Naive B cell (primary cell): ENCODE measurements at regions not wholly inside any gene's neighbourhood (a gene's known extent, or its start where the extent isn't known, plus 50 kb on each side); places are given as distances from the start of the nearest gene placed in this dataset.

Source experiments
- ATAC-seq, 2 donors: fragments of 150-1000 bp; cut with Tn5 transposase; 2 replicates each; pipeline ENCODE4 v1.10.0; 2021; ENCODE audit warnings: low read depth in 2 of 2, mild to moderate bottlenecking in 2 of 2, moderate library complexity in 2 of 2
- DNase-seq: peaks from one replicate; pipeline ENCODE4 v3.0.0; 2022
- H3K27ac Mint-ChIP-seq, 6 donors: one replicate each; pipeline ENCODE4 v1.8.0; 2020 to 2022; ENCODE audit warnings: mild to moderate bottlenecking in 6 of 6, mixed read lengths in 6 of 6, moderate library complexity in 5 of 6, inconsistent platforms in 2 of 6
- H3K27me3 Mint-ChIP-seq, 3 donors: one replicate each; pipeline ENCODE4 v1.8.0; 2021 to 2022; ENCODE audit warnings: mixed read lengths in 3 of 3, mild to moderate bottlenecking in 1 of 3
- H3K36me3 Mint-ChIP-seq, 2 donors: one replicate each; pipeline ENCODE4 v1.8.0; 2020 to 2022; ENCODE audit warnings: mixed read lengths in 2 of 2, inconsistent platforms in 1 of 2, mild to moderate bottlenecking in 1 of 2
- H3K4me1 Mint-ChIP-seq, 3 donors: one replicate each; pipeline ENCODE4 v1.8.0; 2020 to 2022; ENCODE audit warnings: mixed read lengths in 3 of 3, inconsistent platforms in 1 of 3, mild to moderate bottlenecking in 1 of 3, moderate library complexity in 1 of 3
- H3K4me3 Mint-ChIP-seq, 8 donors: one replicate each; pipeline ENCODE4 v1.8.0; 2020 to 2022; ENCODE audit warnings: mild to moderate bottlenecking in 8 of 8, mixed read lengths in 8 of 8, moderate library complexity in 8 of 8, inconsistent platforms in 2 of 8
- H3K9me3 Mint-ChIP-seq, 7 donors: one replicate each; pipeline ENCODE4 v1.8.0; 2020 to 2022; ENCODE audit warnings: mixed read lengths in 7 of 7, mild to moderate bottlenecking in 5 of 7, inconsistent platforms in 2 of 7, moderate library complexity in 1 of 7

DNA sequence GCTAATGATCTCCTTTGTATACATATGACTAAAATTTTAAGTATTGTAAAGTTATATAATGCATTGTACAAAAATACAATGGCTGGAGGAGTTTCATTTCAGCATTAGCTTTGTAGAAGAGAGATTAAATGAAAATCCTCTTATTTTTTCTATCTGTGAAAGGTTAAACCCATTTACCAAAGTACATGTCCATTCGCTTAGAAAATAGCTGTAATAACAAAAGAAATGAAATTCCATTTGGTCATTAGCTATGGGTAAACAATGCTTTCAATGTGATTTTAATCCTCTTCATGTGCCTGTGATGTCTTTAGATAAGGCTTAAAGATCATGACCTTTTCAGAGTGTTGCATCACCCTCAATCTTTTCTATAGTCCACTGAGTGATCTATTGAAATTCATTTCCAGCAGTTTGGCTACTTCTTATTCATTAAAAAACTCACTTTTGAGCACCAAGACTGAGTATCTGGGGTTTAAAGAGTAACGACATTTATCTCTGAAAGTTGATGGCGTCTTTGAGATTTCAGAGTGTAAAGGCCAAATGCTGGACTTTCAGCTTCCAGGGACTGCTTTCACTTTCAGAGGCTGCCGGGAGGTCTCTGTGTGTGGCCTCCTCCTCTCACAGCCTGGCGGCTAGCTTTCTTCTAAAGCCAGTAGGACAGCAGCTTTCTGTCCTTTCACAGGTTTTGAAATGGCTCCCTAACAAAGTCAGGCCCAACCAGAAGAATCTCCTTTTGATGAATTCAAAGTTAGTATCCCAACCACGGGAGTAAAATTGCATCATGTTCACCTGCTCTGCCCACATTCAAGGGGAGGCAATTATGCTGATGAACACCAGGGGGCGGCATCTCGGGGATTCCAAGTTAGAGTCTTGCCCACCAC, 701.4 kb upstream of the COBL start:
- no peak overlapping the region for H3K27ac Mint-ChIP-seq
- ATAC-seq: no peak
- H3K27me3 Mint-ChIP-seq: no peaks in the 10 kb centered on the region
- H3K36me3 Mint-ChIP-seq: no peaks in the 10 kb centered on the region
- no peak for DNase-seq
- no peak overlapping the region for H3K4me3 Mint-ChIP-seq
- H3K9me3 Mint-ChIP-seq: peaks cover 0 to 8% (median 3%) of the 10 kb centered on the region in 7 donors
- no peaks in the 10 kb centered on the region for H3K4me1 Mint-ChIP-seq

DNA sequence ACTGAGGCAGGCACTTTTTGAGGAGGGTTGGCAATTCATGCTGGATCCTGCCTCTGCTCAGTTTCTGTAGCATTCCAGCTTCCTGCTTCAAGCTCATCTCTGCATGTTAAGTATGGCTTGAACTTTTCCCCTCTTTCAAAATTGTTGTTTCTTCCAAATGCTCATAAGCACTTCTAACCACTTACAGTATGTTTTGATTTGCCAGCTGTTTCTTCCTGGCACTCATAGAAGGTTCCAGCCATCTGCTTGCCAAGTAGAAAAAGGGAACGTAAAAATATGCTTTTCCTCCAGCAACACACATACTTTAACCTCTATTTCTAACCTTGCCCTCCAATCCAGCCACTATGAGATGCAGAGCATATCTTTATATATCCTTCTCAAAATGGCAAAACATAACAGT, 692.6 kb upstream of the COBL start:
- Mint-ChIP-seq H3K36me3 (no peaks in the 10 kb centered on the region), H3K9me3 (peaks cover 0 to 17% (median 7%) of the 10 kb centered on the region in 7 donors), H3K27ac (no peak overlapping the region), H3K4me3 (no peak overlapping the region), H3K27me3 (no peaks in the 10 kb centered on the region), H3K4me1 (no peaks in the 10 kb centered on the region)
- DNase-seq: no peak
- no peak for ATAC-seq

DNA sequence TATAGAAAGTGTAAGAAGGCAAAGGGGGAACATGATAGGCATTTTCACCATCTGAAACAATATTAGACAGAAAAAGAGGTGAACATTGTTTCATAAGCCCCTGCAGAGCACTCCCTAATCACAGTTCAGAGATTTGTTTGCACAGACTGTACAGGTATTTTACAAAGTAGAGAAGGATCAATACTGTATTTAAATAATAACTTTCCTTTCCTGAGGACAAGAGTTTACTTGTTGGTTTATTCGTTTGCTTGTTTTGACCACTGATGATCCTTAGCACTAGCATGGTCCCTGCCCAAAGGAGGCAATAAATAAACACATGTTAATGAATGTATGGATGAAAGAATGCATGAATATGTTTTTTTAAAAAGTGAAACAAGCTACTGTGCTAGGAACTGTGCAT, 690.1 kb upstream of the COBL start:
- DNase-seq: no peak
- Mint-ChIP-seq H3K9me3 (peaks cover 3 to 21% (median 11%) of the 10 kb centered on the region in 7 donors), H3K27me3 (no peaks in the 10 kb centered on the region)

DNA sequence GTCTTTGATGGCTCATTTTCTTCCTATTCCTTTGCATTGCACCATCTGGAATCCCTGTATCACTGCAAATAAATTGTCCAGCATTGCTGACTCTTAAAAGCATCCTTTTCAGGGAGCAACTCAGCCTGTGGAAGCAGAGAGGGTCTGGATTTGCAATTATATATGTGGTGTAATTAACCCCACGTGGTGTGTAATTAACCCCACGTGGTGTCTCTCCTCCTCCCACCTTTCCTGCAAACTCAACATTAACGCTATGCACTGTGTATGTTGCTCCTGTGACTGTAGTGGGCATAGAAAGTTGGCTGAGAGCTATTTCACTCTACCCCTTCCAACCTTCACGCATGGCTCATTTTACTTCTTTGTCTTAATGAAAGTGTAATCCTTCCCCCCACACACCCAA, 689.0 kb upstream of the COBL start:
- no peak for ATAC-seq
- no peak overlapping the region for H3K27ac Mint-ChIP-seq
- H3K9me3 Mint-ChIP-seq: peaks cover 3 to 19% (median 9%) of the 10 kb centered on the region in 7 donors
- no peaks in the 10 kb centered on the region for H3K36me3 Mint-ChIP-seq
- H3K27me3 Mint-ChIP-seq: no peaks in the 10 kb centered on the region
- H3K4me1 Mint-ChIP-seq: no peaks in the 10 kb centered on the region
- no peak for DNase-seq
- H3K4me3 Mint-ChIP-seq: no peak overlapping the region

More for the DNA sequence above, 690.1 kb upstream of the COBL start:
- no peak for ATAC-seq
- no peak overlapping the region for H3K4me3 Mint-ChIP-seq
- H3K36me3 Mint-ChIP-seq: no peaks in the 10 kb centered on the region
- no peaks in the 10 kb centered on the region for H3K4me1 Mint-ChIP-seq
- no peak overlapping the region for H3K27ac Mint-ChIP-seq

DNA sequence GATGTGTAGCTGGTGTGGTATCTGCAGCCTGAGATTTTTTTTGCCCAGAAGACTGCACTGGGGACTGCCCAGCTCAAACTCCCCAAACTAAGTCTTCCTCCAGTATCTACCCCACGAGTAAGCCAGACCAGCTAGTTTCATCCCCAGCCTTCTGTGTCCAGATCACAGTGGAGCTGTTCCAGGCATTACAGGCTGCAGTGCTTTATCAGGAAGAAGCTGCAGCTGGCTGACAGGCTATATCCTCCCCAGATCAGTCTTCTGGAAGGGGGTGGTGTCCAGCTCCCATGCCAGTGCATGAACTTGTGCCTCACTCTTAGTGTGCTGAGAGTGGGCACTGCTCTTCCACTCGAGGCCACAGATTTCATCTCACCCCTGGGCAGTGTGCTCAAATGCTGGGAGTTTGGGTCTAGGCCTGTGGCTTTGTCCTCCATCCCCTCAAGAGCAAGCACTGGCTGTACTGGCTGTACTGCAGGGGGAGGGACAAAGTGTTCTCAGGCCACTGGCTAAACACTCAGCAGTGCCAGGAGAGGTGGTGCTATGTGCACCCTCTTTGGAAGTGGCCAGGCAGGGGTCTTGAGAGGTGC, 679.1 kb upstream of the COBL start:
- no peaks in the 10 kb centered on the region for H3K27me3 Mint-ChIP-seq
- DNase-seq (no peak), ATAC-seq (no peak)
- H3K4me3 Mint-ChIP-seq: no peak overlapping the region
- no peaks in the 10 kb centered on the region for H3K4me1 Mint-ChIP-seq
- H3K27ac Mint-ChIP-seq: no peak overlapping the region
- no peaks in the 10 kb centered on the region for H3K36me3 Mint-ChIP-seq
- peaks cover 4 to 24% (median 14%) of the 10 kb centered on the region in 7 donors for H3K9me3 Mint-ChIP-seq

DNA sequence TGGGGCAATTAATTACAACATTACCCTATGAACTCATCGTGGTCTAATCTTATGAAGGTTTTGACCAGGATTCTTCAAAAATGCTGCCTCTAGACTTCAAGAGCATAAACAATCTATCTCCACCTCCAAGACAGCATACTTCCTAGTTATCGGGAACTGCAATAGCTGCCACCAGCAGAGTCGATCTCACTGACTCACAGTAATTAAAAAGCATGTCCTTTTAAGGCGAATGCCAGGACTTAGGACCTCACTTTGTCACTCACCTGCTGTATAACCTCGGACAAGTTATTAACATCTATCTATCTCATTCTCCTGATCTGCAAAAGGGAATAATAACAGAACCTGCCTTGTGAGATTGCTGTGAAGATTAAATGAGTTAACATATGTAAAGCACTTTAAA, 666.0 kb upstream of the COBL start:
- Mint-ChIP-seq H3K27ac (no peak overlapping the region), H3K4me3 (no peak overlapping the region), H3K27me3 (no peaks in the 10 kb centered on the region), H3K36me3 (peaks cover 0 to 7% of the 10 kb centered on the region in 2 donors), H3K4me1 (no peaks in the 10 kb centered on the region), H3K9me3 (peaks cover 1 to 30% (median 10%) of the 10 kb centered on the region in 7 donors)
- no peak for ATAC-seq
- no peak for DNase-seq

DNA sequence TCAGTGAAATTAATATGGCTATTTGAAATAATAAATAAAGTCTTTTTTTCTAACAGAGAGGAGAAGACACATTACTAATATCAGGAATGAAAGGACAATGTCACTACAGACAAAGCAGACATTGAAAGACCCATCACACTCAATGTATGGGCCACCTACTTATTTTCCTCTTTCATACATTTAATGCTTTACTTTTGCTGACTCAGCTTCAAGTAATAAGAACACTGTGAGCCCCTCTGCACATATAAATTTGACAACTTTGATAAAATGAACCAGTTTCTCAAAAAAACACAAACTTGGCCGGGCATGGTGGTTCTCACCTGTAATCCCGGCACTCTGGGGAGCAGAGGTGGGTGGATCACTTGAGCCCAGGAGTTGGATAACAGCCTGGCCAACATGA, 664.2 kb upstream of the COBL start:
- no peaks in the 10 kb centered on the region for H3K4me1 Mint-ChIP-seq
- no peak overlapping the region for H3K27ac Mint-ChIP-seq
- ATAC-seq (no peak), DNase-seq (no peak)
- no peak overlapping the region for H3K4me3 Mint-ChIP-seq
- peaks cover 0 to 18% (median 4%) of the 10 kb centered on the region in 7 donors for H3K9me3 Mint-ChIP-seq
- no peaks in the 10 kb centered on the region for H3K36me3 Mint-ChIP-seq
- H3K27me3 Mint-ChIP-seq: no peaks in the 10 kb centered on the region

DNA sequence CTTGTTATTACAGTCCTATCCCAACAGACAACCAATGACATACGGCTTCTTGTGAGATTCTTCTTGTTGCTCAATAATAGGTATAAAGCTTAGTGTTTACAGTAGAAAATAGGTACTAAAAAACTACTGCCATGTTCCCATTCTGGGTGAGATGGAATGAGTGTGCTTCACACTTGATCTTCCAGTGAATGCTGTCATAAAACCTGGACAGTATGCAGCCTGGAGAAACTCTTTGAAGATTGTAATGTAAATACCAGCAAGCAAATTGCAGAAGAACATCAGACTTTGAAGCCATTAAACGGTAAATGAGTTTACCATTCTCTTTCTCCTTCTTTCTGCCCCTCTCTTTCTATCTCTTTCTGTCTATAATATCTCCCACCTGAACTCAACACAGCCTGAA, 663.7 kb upstream of the COBL start:
- Mint-ChIP-seq H3K4me3 (no peak overlapping the region), H3K9me3 (peaks cover 0 to 17% (median 4%) of the 10 kb centered on the region in 7 donors), H3K27me3 (no peaks in the 10 kb centered on the region), H3K36me3 (no peaks in the 10 kb centered on the region), H3K27ac (no peak overlapping the region), H3K4me1 (no peaks in the 10 kb centered on the region)
- DNase-seq: no peak
- no peak for ATAC-seq

DNA sequence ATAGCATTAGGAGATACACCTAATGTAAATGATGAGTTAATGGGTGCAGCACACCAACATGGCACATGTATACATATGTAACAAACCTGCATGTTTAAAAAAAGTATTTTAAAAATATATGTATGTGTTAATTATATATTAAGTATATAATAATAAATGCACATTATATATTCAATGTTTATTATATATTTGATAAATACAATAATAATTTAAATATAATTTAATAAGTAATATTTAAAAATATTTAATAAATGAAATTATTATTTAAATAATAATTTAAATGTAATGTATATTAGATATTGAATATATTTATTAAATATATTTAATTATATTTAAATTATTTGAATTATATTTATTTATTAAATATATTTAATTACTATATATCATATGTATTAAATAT, 661.3 kb upstream of the COBL start:
- H3K4me1 Mint-ChIP-seq: no peaks in the 10 kb centered on the region
- H3K4me3 Mint-ChIP-seq: no peak overlapping the region
- no peak for DNase-seq
- no peak overlapping the region for H3K27ac Mint-ChIP-seq
- H3K9me3 Mint-ChIP-seq: peaks cover 0 to 4% (median 0%) of the 10 kb centered on the region in 7 donors
- H3K36me3 Mint-ChIP-seq: no peaks in the 10 kb centered on the region
- no peaks in the 10 kb centered on the region for H3K27me3 Mint-ChIP-seq
- no peak for ATAC-seq

DNA sequence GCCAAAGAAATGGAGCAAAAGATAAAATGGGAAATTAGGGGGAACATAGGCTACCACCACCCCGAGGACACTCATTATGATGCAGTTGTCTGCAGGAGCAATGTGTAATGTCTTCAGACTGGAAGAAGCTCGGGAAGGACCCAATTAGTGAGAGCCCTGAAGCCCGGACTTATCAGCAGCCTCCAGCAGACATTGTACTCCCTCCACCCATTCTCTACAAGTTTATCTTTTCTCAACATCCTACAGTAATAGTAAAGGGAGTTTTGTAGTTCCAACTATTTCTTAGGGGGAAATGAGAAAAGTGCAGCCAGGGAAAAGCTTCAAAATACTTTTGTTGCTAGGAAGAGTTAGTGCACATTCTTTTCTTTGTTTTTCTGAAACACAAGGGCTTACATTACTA, 657.3 kb upstream of the COBL start:
- no peak overlapping the region for H3K4me3 Mint-ChIP-seq
- peaks cover 0 to 8% (median 3%) of the 10 kb centered on the region in 7 donors for H3K9me3 Mint-ChIP-seq
- H3K27ac Mint-ChIP-seq: no peak overlapping the region
- H3K36me3 Mint-ChIP-seq: no peaks in the 10 kb centered on the region
- no peak for ATAC-seq
- DNase-seq: no peak
- no peaks in the 10 kb centered on the region for H3K27me3 Mint-ChIP-seq
- H3K4me1 Mint-ChIP-seq: no peaks in the 10 kb centered on the region

DNA sequence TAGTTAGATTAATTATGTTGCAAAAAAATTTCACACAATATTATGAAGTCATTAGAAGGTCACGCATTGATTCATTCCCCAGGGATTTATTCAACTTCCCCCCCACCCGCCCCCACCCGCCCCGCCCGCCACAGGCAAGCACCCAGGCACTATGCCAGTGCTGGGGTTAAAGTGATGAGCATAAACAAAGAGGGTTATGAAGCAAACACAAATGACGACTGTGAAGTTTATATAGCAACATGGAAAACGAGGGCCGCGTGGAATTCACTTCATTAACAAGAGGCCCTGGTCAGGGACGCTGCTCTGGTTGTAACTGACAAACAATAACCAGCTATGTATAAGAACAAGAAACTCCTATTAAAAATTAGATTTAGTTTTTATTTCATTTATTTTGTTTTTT, 656.5 kb upstream of the COBL start:
- Mint-ChIP-seq H3K4me3 (no peak overlapping the region), H3K9me3 (peaks cover 0 to 8% (median 3%) of the 10 kb centered on the region in 7 donors), H3K27ac (no peak overlapping the region), H3K4me1 (no peaks in the 10 kb centered on the region), H3K36me3 (no peaks in the 10 kb centered on the region), H3K27me3 (no peaks in the 10 kb centered on the region)
- DNase-seq (no peak), ATAC-seq (no peak)

DNA sequence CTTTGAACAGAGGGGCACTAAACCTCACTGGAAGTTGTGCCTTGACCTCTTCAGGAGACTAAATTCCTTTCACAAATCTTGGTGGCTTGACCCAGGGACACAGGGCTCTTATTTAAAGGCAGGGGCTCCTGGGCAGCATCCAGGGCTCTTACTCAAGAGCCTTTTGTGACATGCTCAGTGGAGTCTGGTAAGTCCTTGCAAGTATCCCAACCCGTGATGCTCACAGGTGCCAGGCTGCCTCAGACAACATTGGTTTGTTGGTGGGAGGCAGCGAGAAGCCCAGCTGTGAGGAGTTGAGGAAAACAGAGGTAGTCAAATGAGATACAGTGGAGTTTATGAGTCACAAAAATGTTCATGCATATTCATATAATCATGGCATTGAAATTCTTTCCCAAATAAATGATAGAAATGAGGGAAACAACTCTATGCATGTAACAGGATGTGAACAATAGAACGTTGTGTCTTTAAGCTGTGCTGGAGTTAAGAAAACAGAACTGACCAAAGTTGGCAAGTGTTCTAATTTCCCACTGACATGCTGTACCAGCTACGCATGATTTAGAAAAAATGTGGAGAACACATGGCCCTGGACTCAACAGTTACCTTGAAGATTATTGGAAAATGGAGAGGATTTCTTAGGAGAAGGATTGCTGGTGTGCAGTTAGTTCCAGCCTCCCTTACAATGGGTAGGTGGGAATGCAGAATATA, 654.5 kb upstream of the COBL start:
- Mint-ChIP-seq H3K27ac (no peak overlapping the region), H3K4me1 (no peaks in the 10 kb centered on the region), H3K36me3 (no peaks in the 10 kb centered on the region), H3K4me3 (no peak overlapping the region), H3K27me3 (no peaks in the 10 kb centered on the region), H3K9me3 (peaks cover 0 to 13% (median 4%) of the 10 kb centered on the region in 7 donors)
- DNase-seq: no peak
- no peak for ATAC-seq

DNA sequence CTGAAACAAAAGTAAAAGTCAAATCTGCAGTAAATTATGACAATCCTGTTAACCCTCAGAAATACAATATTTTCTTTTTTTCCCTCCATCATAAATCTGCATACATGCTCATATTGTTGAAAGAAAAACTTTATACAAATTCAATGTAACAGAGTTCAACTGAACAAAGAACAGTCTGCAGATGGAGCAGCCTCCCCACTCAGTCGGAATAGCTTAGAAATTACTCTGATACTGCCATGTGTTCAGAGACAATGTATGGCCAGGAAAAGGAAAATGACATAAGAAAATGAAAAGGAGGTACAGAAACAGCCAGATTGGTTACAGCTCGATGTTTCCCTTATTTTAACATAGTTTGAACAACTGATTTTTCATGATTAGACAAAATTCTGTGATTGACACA, 651.9 kb upstream of the COBL start:
- Mint-ChIP-seq H3K36me3 (no peaks in the 10 kb centered on the region), H3K4me3 (no peak overlapping the region), H3K4me1 (no peaks in the 10 kb centered on the region), H3K27ac (no peak overlapping the region), H3K27me3 (no peaks in the 10 kb centered on the region), H3K9me3 (peaks cover 0 to 15% (median 4%) of the 10 kb centered on the region in 7 donors)
- no peak for DNase-seq
- ATAC-seq: no peak

DNA sequence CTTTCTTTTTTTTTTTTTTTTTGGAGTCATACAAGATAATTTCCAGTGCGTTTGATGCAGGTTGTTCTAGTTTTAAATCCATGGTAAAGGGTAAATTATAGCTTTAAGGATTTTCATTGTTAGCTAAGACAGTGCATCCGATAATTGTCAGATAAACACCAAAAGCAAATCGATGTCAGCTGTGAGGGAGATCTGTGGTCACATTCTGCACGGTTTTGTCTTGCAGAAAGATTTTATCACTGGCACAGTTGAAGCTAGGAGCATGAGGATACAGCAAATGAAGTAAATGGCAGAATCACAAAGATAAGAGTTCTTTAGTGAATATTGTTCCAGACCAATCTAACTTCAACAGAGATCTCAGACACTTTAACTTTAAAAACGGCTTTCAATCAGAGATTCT, 648.8 kb upstream of the COBL start:
- Mint-ChIP-seq H3K4me3 (no peak overlapping the region), H3K27me3 (no peaks in the 10 kb centered on the region), H3K36me3 (no peaks in the 10 kb centered on the region), H3K9me3 (peaks cover 0 to 9% (median 4%) of the 10 kb centered on the region in 7 donors), H3K27ac (no peak overlapping the region), H3K4me1 (no peaks in the 10 kb centered on the region)
- DNase-seq: no peak
- ATAC-seq: no peak
